Right lobe of liver (tissue), 4 donors: ENCODE measurements at regions not wholly inside any gene's neighbourhood (a gene's known extent, or its start where the extent isn't known, plus 50 kb on each side); places are given as distances from the start of the nearest gene placed in this dataset.

Experiments
- POLR2A ChIP-seq: fragments of 450-650 bp; IDR thresholded peaks from one replicate; pipeline ENCODE4 v1.6.1; 2017; ENCODE audit warnings: antibody characterized with exemption, mild to moderate bottlenecking
- TF ChIP-seq, protein P1 (sequence below), 4 donors: fragments of 200-600 bp in 3 of 4; fragments of 450-650 bp in 1 of 4; IDR thresholded peaks; one replicate each; pipeline versions ENCODE4 v1.5.1 to v1.8.0; 2016 to 2022; ENCODE audit warnings: antibody characterized with exemption in 4 of 4, mild to moderate bottlenecking in 2 of 4
- donor health status: DM: no; HTN: no; CAD: no.
- donor health status: DM: no; HTN: no; CAD: no.
- donor health status: DM: no; HTN: yes; CAD: no.

DNA sequence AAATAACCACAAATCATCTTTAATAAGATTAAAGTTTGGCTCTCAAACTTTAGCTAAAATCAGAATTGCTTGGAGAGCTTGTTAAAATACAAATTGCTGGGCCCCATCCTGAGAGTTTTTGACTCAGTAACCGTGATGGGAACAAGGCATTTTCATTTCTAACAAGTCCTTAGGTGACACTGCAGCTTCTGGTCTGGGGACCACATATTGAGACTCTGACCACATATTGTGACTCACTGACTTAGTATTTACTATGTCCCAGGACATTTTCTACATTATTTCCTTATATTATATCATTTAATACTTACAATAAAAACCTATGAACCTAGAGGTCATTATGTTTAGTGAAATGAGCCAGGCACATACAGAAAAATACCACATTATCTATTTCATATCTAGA is 164.5 kb downstream of the ZMAT3 start:
- no peak for TF ChIP-seq POLR2A
- TF ChIP-seq, protein P1, sequence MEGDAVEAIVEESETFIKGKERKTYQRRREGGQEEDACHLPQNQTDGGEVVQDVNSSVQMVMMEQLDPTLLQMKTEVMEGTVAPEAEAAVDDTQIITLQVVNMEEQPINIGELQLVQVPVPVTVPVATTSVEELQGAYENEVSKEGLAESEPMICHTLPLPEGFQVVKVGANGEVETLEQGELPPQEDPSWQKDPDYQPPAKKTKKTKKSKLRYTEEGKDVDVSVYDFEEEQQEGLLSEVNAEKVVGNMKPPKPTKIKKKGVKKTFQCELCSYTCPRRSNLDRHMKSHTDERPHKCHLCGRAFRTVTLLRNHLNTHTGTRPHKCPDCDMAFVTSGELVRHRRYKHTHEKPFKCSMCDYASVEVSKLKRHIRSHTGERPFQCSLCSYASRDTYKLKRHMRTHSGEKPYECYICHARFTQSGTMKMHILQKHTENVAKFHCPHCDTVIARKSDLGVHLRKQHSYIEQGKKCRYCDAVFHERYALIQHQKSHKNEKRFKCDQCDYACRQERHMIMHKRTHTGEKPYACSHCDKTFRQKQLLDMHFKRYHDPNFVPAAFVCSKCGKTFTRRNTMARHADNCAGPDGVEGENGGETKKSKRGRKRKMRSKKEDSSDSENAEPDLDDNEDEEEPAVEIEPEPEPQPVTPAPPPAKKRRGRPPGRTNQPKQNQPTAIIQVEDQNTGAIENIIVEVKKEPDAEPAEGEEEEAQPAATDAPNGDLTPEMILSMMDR (IDR thresholded peaks at IDR 0.05), result no peak
